ENCODE measurements at regions not wholly inside any gene's neighbourhood (a gene's known extent, or its start where the extent isn't known, plus 50 kb on each side); places are given as distances from the start of the nearest gene placed in this dataset.

DNA sequence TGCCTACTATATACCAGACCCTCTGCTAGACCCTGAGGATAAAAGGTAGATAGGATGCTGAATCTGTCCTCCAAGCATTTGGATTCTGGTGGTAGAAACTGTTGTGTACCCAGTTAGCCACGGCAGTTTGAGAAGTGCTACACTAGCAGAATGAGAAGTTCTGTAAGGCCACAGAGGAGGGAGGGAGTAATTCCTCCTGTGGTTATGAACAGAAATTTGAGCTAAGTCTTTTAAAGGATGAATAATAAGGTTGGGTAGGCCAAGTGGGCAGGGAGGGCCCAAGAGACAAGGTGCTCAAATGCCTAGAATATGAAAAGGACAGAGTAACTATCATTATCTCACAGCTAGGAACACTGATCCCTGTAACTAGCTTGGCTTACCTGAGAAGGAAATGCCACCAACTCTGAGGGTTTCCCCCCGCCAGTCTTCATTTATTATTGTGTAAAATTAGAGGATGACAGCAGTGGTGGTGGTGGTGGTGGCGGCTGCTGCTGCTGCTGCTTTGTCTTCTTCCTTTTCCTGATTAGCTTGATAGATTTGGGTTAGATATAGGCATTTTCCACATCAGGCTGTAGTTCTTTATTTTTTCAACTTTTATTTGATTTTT lies 243.3 kb downstream of the PRL start:
- Histone ChIP-seq H3K4me1 (ENCODE audit: control insufficient read depth, insufficient read depth, low read length) (no peaks in the 10 kb centered on the region), H3K36me3 (ENCODE audit: control insufficient read depth, insufficient read depth, low read length) (no peaks in the 10 kb centered on the region), H3K27ac (ENCODE audit: low read length) (no peak overlapping the region), H3K4me3 (ENCODE audit: low read length) (no peak overlapping the region), H3K9me3 (ENCODE audit: control insufficient read depth, insufficient read depth, low read length) (no peaks in the 10 kb centered on the region), H3K27me3 (ENCODE audit: control insufficient read depth, insufficient read depth, low read length) (no peaks in the 10 kb centered on the region)
- H3K4me3 Mint-ChIP-seq, result no peak overlapping the region
- H3K27ac Mint-ChIP-seq, result no peak overlapping the region
- peaks cover 0 to 2% of the 10 kb centered on the region in 2 donors for H3K9me3 Mint-ChIP-seq
- ATAC-seq (no peak), DNase-seq (peak in 1 of 2 donors; percentile 7)
- intact Hi-C loops (cut with micrococcal nuclease), result no loop called here
- H3K36me3 Mint-ChIP-seq, result no peaks in the 10 kb centered on the region
- no peaks in the 10 kb centered on the region for H3K27me3 Mint-ChIP-seq (ENCODE audit: low read depth in 2 of 2)
- TF ChIP-seq, protein P1, sequence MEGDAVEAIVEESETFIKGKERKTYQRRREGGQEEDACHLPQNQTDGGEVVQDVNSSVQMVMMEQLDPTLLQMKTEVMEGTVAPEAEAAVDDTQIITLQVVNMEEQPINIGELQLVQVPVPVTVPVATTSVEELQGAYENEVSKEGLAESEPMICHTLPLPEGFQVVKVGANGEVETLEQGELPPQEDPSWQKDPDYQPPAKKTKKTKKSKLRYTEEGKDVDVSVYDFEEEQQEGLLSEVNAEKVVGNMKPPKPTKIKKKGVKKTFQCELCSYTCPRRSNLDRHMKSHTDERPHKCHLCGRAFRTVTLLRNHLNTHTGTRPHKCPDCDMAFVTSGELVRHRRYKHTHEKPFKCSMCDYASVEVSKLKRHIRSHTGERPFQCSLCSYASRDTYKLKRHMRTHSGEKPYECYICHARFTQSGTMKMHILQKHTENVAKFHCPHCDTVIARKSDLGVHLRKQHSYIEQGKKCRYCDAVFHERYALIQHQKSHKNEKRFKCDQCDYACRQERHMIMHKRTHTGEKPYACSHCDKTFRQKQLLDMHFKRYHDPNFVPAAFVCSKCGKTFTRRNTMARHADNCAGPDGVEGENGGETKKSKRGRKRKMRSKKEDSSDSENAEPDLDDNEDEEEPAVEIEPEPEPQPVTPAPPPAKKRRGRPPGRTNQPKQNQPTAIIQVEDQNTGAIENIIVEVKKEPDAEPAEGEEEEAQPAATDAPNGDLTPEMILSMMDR (IDR thresholded peaks at IDR 0.05), result no peak
- 27% methylated on average over 3 of the region's 3 CpGs for WGBS (ENCODE audit: insufficient coverage)
- peaks cover 0 to 4% of the 10 kb centered on the region in 2 donors for H3K4me1 Mint-ChIP-seq

DNA sequence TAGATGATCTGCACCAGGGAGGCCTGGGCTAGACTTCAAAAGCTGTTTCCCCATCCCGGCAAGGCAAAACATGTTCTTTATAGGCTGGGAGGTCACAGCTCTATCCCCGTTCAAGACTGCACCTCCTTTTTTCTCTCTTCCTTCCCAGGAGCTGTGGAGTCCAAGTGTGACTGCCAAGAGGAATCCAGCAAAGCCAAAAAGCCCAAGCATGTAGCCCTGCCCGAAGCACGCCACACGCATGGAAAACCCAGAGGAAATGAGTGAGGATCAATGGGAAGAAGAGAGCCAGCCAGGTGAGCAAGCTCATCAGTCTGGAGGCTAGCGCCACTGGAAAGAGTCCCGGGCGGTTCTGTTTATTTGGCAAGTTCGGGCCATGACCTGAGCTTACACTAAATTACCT lies 240.4 kb downstream of the PRL start:
- Mint-ChIP-seq H3K4me1 (peaks cover 0 to 4% of the 10 kb centered on the region in 2 donors), H3K36me3 (no peaks in the 10 kb centered on the region), H3K27me3 (ENCODE audit: low read depth in 2 of 2) (peaks cover 0 to 3% of the 10 kb centered on the region in 2 donors), H3K4me3 (no peak overlapping the region), H3K27ac (no peak overlapping the region), H3K9me3 (peaks cover 2 to 3% of the 10 kb centered on the region in 2 donors)
- Histone ChIP-seq H3K4me3 (ENCODE audit: low read length) (no peak overlapping the region), H3K27me3 (ENCODE audit: control insufficient read depth, insufficient read depth, low read length) (no peaks in the 10 kb centered on the region), H3K9me3 (ENCODE audit: control insufficient read depth, insufficient read depth, low read length) (no peaks in the 10 kb centered on the region), H3K27ac (ENCODE audit: low read length) (no peak overlapping the region), H3K4me1 (ENCODE audit: control insufficient read depth, insufficient read depth, low read length) (no peaks in the 10 kb centered on the region), H3K36me3 (ENCODE audit: control insufficient read depth, insufficient read depth, low read length) (no peaks in the 10 kb centered on the region)
- intact Hi-C loops (cut with micrococcal nuclease), result no loop called here
- ATAC-seq (no peak), DNase-seq (no peak)
- WGBS (ENCODE audit: insufficient coverage), result 94% methylated on average over 9 of the region's 9 CpGs
- TF ChIP-seq, protein P1 (IDR thresholded peaks at IDR 0.05), result no peak

DNA sequence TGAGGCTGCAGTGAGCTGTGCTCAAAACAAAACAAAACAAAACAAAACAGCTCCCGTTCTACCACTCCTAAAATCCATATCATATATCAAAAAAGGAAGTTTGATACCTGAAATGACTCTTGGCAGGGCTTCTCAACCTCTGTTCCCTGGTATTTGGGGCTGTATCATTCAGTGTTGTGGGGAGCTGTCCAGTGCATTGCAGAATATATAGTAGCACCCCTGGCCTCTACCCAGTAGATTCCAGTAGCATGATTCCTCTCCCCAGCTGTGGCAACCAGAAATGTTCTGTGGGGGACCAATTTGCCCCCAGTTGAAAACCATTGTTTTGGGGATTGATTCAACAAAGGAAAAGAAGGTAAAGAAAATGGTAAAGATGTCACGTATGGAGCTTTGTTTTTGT lies 238.9 kb downstream of the PRL start:
- H3K36me3 Mint-ChIP-seq, result no peaks in the 10 kb centered on the region
- 90% methylated on average over 1 of the region's 2 CpGs for WGBS (ENCODE audit: insufficient coverage)

More for the DNA sequence above, 238.9 kb downstream of the PRL start:
- H3K4me1 Mint-ChIP-seq, result peaks cover 8 to 10% of the 10 kb centered on the region in 2 donors
- TF ChIP-seq, protein P1 (IDR thresholded peaks at IDR 0.05), result no peak
- H3K4me3 ChIP-seq (ENCODE audit: low read length), result no peak overlapping the region
- intact Hi-C loops (cut with micrococcal nuclease), result no loop called here
- H3K9me3 ChIP-seq (ENCODE audit: control insufficient read depth, insufficient read depth, low read length), result no peaks in the 10 kb centered on the region
- H3K9me3 Mint-ChIP-seq, result peaks cover 0 to 3% of the 10 kb centered on the region in 2 donors
- H3K4me3 Mint-ChIP-seq, result no peak overlapping the region
- H3K27me3 Mint-ChIP-seq (ENCODE audit: low read depth in 2 of 2), result peaks cover 0 to 3% of the 10 kb centered on the region in 2 donors
- no peak overlapping the region for H3K27ac ChIP-seq (ENCODE audit: low read length)
- peaks cover 4% of the 10 kb centered on the region for H3K4me1 ChIP-seq (ENCODE audit: control insufficient read depth, insufficient read depth, low read length)
- ATAC-seq, result no peak
- H3K27me3 ChIP-seq (ENCODE audit: control insufficient read depth, insufficient read depth, low read length), result no peaks in the 10 kb centered on the region
- no peaks in the 10 kb centered on the region for H3K36me3 ChIP-seq (ENCODE audit: control insufficient read depth, insufficient read depth, low read length)
- no peak overlapping the region for H3K27ac Mint-ChIP-seq
- no peak for DNase-seq
